ENCODE measurements at regions not wholly inside any gene's neighbourhood (a gene's known extent, or its start where the extent isn't known, plus 50 kb on each side); places are given as distances from the start of the nearest gene placed in this dataset.

DNA sequence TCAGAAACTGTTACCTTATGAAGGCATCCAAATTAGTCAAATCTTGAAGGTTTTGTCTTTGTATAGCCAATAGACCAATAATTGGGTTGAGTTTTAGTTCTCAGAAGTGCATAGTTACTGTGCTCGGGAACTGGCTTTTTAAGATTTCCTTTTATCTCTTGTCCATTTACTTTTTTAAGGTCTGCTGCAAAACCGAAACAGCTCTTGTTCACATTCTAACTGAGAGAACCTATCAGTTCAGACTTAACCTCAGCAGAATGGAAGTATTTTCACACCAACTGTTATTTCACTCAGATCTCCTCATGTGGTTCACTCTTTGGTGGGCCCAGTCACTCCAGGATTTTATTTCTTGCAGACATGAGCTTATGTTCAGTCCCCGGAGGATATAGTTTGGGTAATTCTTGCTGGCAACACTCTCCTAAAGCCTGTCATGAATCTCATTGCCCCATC, 55.5 kb downstream of the TPBG start:
- Histone ChIP-seq H3K4me1 (no peaks in the 10 kb centered on the region), H3K36me3 (no peaks in the 10 kb centered on the region), H3K9ac (ENCODE audit: low read depth in 2 of 2, low read length in 2 of 2) (no peak overlapping the region), H3K27ac (no peak overlapping the region), H3K27me3 (no peaks in the 10 kb centered on the region), H3K9me3 (no peaks in the 10 kb centered on the region), H3K4me3 (no peak overlapping the region)
- no peak for DNase-seq
- TF ChIP-seq, protein P1, sequence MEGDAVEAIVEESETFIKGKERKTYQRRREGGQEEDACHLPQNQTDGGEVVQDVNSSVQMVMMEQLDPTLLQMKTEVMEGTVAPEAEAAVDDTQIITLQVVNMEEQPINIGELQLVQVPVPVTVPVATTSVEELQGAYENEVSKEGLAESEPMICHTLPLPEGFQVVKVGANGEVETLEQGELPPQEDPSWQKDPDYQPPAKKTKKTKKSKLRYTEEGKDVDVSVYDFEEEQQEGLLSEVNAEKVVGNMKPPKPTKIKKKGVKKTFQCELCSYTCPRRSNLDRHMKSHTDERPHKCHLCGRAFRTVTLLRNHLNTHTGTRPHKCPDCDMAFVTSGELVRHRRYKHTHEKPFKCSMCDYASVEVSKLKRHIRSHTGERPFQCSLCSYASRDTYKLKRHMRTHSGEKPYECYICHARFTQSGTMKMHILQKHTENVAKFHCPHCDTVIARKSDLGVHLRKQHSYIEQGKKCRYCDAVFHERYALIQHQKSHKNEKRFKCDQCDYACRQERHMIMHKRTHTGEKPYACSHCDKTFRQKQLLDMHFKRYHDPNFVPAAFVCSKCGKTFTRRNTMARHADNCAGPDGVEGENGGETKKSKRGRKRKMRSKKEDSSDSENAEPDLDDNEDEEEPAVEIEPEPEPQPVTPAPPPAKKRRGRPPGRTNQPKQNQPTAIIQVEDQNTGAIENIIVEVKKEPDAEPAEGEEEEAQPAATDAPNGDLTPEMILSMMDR (IDR thresholded peaks at IDR 0.05): no peak
- intact Hi-C loops (cut with DNase I): no loop called here

DNA sequence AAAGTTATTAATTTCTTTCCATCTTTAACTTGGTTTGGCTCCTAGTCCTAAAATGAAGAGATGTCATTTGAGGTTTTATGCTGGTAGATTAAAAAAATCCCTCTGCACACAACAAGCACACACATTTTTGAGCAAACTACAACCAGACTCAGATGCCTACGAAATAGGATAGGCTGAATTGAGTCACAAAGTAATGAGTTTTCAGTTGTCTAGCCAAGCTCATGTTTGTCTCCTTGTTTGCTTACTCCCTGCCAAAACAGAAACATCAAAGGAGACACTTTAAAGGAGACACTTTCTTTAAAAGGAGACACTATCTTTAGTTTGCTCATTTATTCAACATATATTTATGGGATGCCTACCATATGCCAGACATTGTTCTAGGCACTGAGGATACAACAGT, 56.2 kb downstream of the TPBG start:
- no peaks in the 10 kb centered on the region for H3K9me3 ChIP-seq
- no peak overlapping the region for H3K4me3 ChIP-seq
- DNase-seq: no peak
- no peaks in the 10 kb centered on the region for H3K4me1 ChIP-seq
- intact Hi-C loops (cut with DNase I): no loop called here
- no peaks in the 10 kb centered on the region for H3K27me3 ChIP-seq
- no peaks in the 10 kb centered on the region for H3K36me3 ChIP-seq
- TF ChIP-seq, protein P1 (IDR thresholded peaks at IDR 0.05): no peak
- no peak overlapping the region for H3K9ac ChIP-seq (ENCODE audit: low read depth in 2 of 2, low read length in 2 of 2)
- no peak overlapping the region for H3K27ac ChIP-seq

DNA sequence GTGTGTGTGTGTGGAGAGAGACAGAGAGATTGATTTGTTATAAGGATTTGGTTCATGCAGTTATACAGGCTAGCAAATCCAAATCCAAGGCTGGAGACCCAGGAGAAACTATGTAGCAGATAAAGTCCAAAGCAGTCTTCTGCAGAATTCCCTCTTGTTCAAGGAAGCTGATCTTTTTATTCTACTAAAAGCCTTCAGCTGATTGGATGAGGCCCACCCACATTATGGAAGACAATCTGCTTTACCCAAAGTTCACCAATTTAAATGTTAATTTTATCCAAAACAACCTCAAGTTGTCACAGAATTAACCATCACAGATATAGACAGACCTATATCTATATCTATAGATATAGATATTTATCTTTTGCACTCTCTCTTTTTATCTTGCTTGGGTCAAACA, 67.0 kb downstream of the TPBG start:
- intact Hi-C loops (cut with DNase I): no loop called here
- Histone ChIP-seq H3K27ac (no peak overlapping the region), H3K36me3 (no peaks in the 10 kb centered on the region), H3K9ac (ENCODE audit: low read depth in 2 of 2, low read length in 2 of 2) (no peak overlapping the region), H3K4me3 (no peak overlapping the region), H3K4me1 (no peaks in the 10 kb centered on the region), H3K9me3 (no peaks in the 10 kb centered on the region), H3K27me3 (no peaks in the 10 kb centered on the region)
- TF ChIP-seq, protein P1 (IDR thresholded peaks at IDR 0.05): no peak
- DNase-seq: no peak

DNA sequence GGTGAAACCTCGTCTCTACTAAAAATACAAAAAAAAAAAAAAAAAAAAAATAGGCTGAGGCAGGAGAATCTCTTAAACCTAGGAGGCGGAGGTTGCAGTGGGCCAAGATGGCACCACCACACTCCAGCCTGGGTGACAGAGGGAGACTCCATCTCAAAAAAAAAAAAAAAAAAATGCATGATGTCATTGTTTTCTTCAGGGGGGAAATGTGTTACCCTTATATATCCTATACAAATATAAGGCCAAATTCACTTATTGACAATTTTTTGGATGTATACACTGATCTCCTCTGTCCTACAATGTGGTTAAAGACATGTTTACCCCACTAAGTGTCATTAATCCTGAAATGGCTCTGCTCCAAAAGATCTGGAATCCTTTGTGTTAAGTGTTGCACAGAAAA, 73.1 kb downstream of the TPBG start:
- TF ChIP-seq, protein P1 (IDR thresholded peaks at IDR 0.05): no peak
- Histone ChIP-seq H3K27me3 (no peaks in the 10 kb centered on the region), H3K27ac (no peak overlapping the region), H3K4me1 (no peaks in the 10 kb centered on the region), H3K9ac (ENCODE audit: low read depth in 2 of 2, low read length in 2 of 2) (no peak overlapping the region), H3K4me3 (no peak overlapping the region), H3K36me3 (no peaks in the 10 kb centered on the region), H3K9me3 (no peaks in the 10 kb centered on the region)
- intact Hi-C loops (cut with DNase I): no loop called here
- no peak for DNase-seq

DNA sequence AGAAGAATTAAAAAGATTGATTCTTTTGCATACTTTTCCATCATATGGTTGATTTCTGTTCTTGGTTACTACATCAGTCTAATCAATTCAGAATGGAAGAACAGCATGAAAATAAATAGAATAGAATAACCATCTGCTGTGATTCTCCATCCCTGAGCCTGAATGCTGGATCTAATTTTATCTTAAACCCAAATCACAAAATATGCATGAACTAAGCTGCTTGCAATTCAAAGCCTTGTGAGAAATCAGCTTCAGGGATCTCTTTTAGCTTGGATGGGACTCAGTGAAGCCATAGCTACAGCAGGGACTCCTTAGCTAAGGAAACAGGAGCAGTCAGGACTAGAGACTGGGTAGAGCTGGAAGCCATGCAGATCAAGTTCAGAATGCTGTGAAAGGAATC, 74.1 kb downstream of the TPBG start:
- Histone ChIP-seq H3K9me3 (no peaks in the 10 kb centered on the region), H3K4me3 (no peak overlapping the region), H3K4me1 (no peaks in the 10 kb centered on the region), H3K27me3 (no peaks in the 10 kb centered on the region), H3K9ac (ENCODE audit: low read depth in 2 of 2, low read length in 2 of 2) (no peak overlapping the region), H3K36me3 (no peaks in the 10 kb centered on the region), H3K27ac (no peak overlapping the region)
- intact Hi-C loops (cut with DNase I): no loop called here
- DNase-seq: no peak
- TF ChIP-seq, protein P1 (IDR thresholded peaks at IDR 0.05): no peak

All from colonic mucosa (tissue), 4 donors.